HG03064 (cell line): ENCODE measurements at regions not wholly inside any gene's neighbourhood (a gene's known extent, or its start where the extent isn't known, plus 50 kb on each side); places are given as distances from the start of the nearest gene placed in this dataset.

Experiments
- ATAC-seq: cut with Tn5 transposase; IDR thresholded peaks from one replicate; pipeline ENCODE4 v1.9.1; 2021; ENCODE audit warnings: low read depth; ENCODE audit not compliant: unreplicated experiment

DNA sequence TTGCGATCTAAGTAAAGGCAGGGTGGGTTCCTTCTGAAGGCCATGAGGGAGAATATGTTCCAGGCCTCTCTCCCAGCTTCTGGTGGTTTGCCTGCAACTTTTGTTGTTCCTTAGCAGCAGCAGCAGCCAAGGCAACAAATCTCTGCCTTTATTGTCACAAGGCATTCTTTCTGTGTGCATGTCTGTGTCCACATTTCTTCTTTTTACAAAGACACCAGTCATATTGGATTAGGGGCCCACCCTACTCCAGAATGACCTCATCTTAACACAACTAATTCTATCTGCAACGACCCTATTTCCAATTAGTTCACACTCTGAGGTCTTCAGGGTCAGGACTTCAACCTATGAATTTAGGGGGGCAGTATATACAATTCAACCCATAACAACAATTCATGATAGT is 587.5 kb downstream of the XIRP2 start:
- no peak for ATAC-seq

DNA sequence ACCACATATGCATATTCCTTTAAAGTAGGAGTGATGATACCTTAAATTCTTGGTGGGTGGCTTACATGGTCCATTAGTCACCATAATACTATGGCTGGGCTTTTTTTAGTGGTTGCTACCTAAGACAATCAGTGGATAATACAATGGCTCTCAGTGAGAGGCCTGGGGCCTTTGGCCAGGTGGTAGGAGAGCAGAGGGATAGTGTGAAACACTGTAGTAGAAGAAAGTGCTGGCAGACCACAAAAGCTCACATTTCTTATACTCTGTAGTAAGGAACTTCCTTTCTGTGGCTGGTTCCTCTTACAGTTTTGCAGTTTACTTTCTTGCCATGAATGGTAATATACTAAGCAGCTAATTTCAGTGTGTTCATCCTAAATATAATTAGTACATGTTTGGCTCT is 583.5 kb downstream of the XIRP2 start:
- no peak for ATAC-seq

DNA sequence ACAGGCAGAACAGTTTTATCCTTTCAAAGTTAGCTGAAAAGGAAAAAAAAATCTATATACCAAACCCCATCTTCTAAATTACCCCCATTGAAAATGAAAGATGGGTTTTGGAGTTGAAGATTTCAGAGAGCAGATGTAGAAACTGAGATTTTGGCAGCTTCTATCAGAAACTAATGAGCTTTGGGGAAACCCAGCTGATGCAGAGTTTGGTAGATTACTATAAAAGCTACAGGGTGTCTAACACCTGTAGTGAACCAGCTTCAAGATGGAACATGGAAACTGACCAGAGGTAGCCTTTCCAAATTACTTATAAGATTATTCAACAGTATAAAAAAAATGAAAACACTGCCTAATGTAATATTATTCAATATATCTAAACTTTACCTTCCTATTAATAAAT is 583.1 kb downstream of the XIRP2 start:
- ATAC-seq, result no peak

DNA sequence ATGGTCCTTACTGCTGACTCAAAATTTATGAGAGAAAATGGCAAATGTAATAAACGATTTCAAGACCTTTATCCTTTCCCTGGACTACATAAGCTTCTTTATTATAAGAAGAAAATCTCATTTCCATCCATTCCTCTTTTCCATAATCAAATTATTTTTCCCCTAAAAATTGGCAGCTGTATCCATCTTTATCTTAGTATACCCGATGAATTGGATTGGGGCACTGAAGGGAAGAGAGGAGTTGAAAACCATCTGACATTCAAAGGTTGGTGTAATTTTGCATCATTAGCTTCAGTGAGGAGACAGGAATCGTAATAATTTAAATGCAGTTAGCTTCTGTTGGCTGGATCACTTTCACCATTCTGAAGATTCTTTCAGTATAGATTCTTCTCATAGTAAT is 574.1 kb downstream of the XIRP2 start:
- ATAC-seq, result no peak

DNA sequence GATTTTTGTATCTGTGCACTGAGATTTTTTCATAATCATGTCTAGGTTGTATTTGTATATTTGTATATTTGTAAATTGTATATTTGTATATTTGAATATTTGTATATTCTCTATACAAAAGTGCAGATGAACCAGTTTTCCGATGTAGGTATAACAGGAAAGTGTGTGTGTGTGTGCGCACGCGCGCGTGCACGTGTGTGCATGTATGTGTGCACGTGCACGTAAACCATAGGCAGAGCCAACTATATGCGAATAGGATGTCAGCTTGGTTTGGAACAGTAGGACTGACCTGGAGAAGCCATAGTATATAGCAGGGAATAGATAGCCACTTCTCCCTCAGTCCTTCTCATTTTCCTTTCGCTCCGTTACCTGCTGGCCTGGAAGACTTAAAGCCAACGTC is 565.8 kb downstream of the XIRP2 start:
- ATAC-seq, result no peak

DNA sequence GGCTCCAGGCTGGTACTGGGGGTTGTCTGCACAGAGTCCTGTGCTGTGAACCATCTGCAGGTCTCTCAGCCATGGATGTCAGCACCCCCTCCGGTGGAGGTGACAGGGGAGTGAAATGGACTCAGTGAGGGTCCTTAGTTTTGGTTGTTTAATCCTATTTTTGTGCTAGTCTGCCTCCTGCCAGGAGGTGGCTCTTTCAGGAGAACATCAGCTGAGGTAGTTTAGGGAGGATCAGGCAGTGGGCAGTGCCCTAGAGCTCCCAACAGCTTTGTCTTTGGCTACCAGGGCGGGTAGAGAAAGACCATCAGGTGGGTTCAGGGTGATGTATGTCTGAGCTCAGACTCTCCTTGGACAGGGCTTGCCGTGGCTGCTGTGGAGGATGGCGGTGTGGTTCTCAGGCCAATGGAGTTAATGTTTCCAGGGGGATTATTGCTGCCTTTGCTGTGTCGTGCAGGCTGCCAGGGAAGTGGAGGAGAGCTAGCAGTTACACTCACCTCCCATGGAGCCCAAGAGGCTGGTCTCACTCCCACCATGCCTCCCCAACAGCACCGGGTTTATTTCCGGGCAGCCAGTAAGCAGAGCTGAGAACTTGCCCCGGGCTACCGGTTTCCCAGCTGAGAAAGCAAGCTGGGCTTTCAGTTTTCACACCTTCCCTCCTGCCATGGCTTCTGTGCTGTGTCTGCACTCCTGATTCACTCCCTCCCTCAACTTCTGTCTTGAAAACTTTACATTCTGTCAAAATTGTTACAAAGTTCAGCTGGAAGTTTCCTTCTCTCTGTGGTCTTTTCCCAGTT is 563.4 kb downstream of the XIRP2 start:
- no peak for ATAC-seq

DNA sequence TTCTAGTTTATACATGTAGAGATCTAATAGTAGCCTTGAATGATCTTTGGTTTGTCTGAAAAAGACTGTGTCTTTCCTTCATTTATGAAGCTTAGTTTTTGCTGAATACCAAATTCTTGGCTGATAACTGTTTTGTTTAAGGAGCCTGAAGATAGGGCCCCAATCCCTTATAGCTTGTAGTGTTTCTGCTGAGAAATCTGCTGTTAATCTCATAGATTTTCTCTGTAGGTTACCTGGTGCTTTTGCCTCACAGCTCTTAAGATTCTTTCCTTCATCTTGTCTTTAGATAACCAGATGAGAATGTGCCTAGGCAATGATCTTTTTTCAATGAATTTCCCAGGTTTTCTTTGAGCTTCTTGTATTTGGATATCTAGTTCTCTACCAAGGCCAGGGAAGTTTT is 562.1 kb downstream of the XIRP2 start:
- no peak for ATAC-seq

DNA sequence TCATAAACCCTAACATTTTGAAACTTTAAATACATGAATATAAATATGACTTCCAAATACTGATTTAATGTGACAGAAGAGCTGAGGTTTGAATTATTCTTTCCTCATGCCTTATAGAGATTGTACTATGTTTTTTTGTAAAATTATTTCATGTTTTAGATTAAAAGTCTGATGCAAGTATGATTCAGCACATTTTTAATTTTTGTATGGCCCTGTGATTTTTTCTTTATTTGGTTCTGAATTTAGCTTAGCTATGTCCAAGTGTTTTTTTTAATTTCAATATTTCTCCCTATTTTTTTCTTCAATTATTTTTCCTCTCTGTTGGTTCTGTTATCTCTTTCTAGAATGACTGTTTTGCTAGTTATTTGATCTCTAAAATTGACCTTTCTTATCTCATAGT is 552.1 kb downstream of the XIRP2 start:
- ATAC-seq, result no peak

DNA sequence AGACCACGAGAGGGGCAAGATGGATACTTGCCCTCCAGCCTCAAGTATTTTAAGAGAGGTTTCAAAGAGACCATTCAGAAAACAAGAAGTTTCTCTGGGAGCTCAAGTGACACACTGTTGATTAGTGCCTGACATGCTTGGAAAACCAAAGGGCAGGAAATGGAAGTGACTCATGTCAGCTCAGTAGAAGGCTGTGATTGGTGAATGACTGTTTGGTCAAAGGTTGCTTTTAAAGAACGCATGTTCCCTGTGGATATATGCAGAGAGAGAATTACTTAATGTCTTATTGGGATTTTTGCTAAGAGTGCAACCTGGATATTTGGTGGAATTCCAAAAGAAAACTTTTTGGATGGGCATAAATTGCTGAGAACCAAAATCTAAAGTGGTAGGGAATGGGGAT is 549.9 kb downstream of the XIRP2 start:
- no peak for ATAC-seq

DNA sequence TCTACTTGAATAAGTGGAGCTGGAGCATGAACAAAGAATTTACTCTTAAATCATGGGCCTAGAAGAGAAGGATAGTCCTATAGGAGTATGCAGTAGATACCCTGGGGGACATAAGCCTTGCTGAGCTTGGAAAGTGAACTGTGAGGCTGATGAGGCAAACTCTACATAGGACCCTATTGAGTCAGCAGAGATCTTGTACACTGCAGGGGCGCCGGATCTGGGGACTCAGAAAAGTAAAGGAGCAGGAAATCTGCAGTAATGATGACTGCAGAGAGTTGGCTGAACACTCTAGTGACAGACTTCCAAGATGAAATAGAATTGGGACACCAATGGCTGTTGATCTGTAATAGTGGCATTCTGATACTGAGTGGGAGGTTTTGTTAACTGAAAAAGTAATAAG is 543.7 kb downstream of the XIRP2 start:
- ATAC-seq, result no peak

DNA sequence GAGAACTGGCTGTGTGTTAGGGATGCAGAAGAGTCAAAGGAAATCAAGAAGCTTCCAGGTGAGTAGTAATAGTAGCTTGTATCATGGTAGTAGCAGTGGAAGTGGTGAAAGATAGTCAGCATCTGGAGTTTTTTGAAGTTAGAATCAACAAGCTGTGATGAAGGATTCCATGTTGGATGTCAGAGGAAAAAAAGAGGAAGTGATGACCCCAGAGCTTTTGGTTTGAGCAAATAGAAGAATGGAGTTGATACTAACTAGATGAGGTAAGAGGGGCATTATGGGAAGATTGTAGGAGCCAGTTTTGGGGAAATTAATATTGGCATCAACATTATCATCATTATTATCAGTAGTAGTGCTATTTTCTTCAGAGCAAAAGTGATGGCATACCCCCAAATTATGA is 542.2 kb downstream of the XIRP2 start:
- ATAC-seq, result no peak

DNA sequence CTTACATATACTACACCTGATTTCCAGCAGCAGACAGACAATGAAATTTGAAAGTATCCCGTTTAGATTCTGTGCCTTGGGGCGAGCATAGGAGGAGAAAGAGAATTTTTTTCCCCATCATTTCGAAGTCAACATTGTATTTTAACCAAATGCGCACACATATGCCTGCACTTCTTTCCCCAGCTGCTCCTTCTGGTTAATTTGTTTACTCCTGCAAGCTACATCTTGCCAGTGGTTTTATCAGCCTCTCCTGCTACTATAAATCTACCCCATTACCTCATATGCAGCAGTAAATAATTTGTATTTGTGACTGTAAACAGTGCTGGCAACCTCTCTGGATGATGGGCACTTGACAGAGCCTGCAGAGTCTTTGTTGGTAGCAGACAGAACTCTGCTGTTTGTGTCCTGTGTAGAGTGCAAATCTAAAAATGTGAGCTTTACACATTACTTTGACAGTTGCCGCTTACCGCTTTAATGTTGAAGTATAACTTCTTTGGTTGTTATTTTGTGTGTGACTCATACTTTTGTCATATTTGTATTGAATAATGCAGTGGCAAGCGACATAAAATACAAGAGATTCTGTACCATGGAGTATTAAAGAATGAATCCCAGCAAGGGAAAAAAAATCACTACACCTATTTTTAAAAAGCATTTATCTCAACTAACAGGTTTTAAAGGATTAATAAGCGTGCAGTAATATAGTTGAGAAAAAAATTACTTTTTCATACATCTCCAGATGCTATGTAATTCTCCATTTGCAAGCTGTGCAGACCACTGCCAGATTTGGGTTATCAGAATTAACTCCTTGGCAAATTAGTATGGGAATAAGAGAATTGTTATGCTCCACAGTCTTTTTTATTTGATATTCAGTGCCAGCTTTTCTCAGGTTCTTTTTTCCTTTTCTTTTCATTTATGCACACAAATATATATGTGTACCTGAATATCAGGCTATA is 536.8 kb downstream of the XIRP2 start:
- no peak for ATAC-seq

DNA sequence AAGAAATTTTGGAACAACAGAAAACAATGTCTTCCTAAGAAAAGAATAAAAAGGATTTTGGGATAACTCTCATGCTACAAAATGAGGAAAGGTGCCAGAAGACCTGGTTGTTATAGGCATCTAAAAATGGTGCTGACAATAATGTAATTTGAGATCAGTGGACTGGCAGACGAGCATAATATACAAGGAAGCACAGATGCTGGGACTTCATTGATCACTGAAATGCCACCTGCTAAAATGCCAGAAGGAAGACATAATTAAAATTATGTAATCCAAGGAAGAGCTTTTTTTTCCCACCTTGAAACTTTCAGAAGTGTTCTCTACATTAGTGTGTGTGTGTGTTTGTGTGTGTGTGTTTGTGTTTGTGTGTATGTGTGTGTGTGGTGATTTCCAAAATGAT is 535.9 kb downstream of the XIRP2 start:
- no peak for ATAC-seq

DNA sequence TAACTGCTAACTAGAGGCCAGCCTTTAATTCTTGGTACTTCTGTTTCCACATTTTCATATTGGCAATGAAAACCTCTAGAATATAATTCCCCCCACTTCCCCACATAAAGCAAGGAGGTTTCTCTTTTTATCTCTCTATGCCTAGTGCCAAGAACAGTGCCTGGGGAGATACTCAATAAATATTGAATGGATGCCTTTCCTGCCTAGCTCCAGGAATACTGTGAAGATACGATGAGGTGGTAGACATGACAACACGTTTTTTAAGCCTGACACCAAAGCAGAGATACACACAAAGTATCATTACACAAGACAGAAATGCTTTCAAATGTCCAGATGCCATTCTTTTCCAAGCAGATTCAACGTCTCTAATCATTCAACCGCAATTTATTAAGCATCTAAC is 535.5 kb downstream of the XIRP2 start:
- ATAC-seq, result no peak

DNA sequence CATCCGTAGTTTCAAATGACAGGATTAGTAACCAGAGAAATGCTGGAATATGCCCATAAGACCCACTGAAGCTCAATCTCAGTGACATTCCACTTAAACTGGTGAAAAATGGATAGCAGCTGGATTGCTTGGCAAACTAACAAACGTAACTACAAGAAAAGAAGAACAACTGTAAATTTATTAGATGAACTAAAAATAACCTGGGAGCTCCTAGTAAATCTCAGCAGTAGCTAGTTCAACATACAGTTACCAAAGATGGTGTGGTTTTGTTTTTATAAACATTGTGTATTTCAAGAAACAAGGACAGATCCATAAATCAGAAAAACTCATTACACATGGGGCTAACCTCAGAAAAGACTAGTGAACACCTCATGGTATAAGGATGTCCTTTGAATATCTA is 531.9 kb downstream of the XIRP2 start:
- no peak for ATAC-seq

DNA sequence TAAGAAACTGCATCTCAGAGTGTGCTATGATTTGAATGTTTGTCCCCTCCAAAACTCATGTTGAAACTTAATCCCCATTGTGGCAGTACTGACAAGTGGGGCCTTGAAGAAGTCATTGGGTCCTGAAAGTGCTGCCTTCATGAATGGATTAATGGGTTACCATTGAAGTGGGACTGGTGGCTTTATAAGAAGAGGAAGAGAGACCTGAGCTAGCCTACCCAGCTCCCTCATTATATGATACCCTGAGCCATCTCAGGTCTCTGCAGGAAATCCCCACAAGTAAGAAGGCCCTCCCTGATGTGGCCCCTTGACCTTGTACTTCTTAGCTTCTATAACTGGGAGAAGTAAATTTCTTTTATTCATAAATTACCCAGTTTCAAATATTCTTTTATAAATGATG is 526.8 kb downstream of the XIRP2 start:
- no peak for ATAC-seq

DNA sequence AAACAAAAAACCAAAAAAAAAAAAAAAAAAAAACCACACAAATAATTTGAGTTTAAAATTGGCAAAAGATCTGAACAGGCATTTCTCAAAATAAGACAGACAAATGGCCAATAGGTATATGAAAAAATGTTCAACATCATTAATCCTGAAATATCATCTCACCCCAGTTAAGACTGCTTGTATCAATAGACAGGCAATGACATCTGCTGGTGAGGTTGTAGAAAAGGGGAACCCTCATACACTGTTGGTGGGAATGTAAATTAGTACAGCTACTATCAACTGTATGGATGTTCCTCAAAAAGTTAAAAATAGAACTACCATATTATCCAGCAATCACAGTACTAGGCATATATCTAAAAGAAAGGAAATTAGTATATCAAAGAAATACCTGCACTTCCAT is 523.1 kb downstream of the XIRP2 start:
- no peak for ATAC-seq

DNA sequence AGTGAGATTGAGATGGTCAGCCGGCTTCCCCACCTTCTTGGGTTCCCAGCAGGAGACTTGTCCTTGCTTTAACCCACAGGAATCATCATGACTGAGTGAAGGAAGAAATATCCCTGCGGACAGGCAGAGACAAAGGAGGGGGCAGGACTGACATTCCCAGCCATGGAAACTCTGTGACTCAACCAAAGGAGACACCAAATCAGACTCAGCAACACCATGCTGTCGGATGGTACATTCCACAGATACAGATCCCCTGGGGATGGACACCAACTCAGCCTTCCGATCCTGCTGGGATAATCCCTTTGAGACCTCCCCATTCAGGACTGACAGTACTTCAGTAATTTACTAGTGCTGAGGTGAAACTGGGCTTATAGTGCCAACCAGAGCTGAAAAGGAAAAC is 518.3 kb downstream of the XIRP2 start:
- ATAC-seq, result no peak

DNA sequence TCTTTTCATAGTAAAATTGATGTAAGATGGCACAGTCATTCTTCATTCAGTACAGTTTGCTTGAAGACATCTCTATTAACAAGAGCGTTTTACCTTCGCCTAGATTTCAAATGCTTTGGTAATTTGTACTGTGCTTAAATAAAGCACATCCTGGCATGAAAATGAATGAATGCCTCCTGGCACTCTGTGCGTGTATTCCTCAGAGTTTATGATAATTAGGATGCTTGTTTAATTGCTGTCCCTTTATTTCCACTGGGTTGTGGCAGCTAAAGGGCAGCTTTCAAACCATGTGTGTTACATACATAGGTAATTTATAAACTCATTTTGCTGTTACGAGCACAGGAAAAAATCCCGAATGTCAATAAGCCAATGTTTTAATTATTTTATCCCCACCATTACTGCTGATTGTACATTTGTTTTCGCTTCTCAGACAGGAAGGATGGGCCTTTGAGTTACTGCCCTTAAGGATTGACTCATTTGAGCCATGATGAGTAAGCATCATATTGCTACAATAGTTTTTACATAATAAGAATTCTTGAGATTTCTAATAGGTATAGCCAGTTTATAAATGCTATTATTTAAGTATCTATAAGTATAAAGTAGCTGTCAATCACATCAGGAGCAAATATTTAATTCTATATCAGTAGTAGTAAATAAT is 516.5 kb downstream of the XIRP2 start:
- ATAC-seq, result no peak

DNA sequence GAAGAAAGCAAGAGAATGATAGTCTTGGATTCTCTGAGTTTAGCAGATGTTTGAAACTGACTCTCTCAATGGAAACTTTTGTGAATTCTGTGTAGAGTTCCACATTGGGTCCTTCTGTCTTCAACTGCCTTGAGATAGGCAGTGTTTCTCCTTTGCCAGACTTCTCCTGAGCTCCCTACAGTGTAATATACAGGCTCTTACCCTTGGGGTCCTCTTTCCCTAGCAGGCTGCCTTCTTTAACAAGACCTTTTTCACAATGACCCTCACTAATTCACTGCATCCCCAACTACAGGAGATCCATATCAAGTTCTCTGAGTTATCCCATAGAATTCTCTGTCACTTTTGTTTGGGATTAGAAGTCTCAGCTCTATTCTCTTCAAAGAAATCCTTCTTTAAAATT is 513.0 kb downstream of the XIRP2 start:
- ATAC-seq, result no peak

DNA sequence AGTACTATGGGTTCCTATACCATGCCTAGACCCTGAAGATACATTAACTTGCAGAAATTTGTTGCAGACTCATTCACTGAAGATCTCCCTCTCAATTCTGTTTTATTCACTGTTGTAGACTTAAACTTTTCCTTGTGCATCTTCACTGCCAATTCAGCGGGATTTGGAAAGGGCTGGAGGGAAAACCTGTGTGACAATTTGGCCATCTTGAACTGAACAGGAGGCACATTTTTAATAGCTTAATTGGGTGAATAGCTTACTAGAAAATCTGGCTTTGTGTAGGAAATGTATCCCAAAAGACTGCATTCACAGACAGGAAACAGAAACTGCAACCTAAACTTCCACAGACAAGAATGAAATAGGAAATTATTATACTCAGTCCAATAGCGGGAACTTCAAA is 512.3 kb downstream of the XIRP2 start:
- ATAC-seq, result no peak
